ENCODE measurements at regions not wholly inside any gene's neighbourhood (a gene's known extent, or its start where the extent isn't known, plus 50 kb on each side); places are given as distances from the start of the nearest gene placed in this dataset.
A peak's percentile ranks its signal among the peaks of the same experiment; 100 is the strongest.

- TF ChIP-seq SUZ12 (IDR thresholded peaks at IDR 0.05; ENCODE audit: extremely low read depth, insufficient read depth, insufficient read length) = no peak
- no peak for TF ChIP-seq YY1 (IDR thresholded peaks at IDR 0.05; ENCODE audit: insufficient read depth, insufficient read length)
- TF ChIP-seq ZNF274 (IDR thresholded peaks at IDR 0.05; ENCODE audit: low read depth, low read length) = no peak
- no peak for DNase-seq (ENCODE audit: low read depth, low spot score)
- Histone ChIP-seq H3K36me3 (ENCODE audit: insufficient read depth, insufficient read length, low read length) (no peaks in the 10 kb centered on the region), H3K4me1 (ENCODE audit: insufficient read depth, insufficient read length) (peaks cover 3% of the 10 kb centered on the region), H3K9ac (ENCODE audit: insufficient read length, low read depth) (no peak overlapping the region), H3K27me3 (ENCODE audit: insufficient read depth, insufficient read length) (no peaks in the 10 kb centered on the region), H3K4me3 (ENCODE audit: insufficient read length, low read depth) (no peak overlapping the region), H3K9me3 (ENCODE audit: insufficient read depth, low read length) (no peaks in the 10 kb centered on the region; the same call in 1 of the 2 replicates)
Observed at GRCh38 chr4:148883435-148883834, 441.2 kb upstream of the NR3C2 start.

- Histone ChIP-seq H3K4me1 (ENCODE audit: insufficient read depth, insufficient read length) (peaks cover 3% of the 10 kb centered on the region), H3K9me3 (ENCODE audit: insufficient read depth, low read length) (no peaks in the 10 kb centered on the region; the same call in 1 of the 2 replicates), H3K4me3 (ENCODE audit: insufficient read length, low read depth) (no peak overlapping the region), H3K9ac (ENCODE audit: insufficient read length, low read depth) (no peak overlapping the region), H3K27me3 (ENCODE audit: insufficient read depth, insufficient read length) (no peaks in the 10 kb centered on the region), H3K36me3 (ENCODE audit: insufficient read depth, insufficient read length, low read length) (no peaks in the 10 kb centered on the region)
- peak; percentile 56 for DNase-seq (ENCODE audit: low read depth, low spot score)
- TF ChIP-seq ZNF274 (IDR thresholded peaks at IDR 0.05; ENCODE audit: low read depth, low read length) (no peak), SUZ12 (IDR thresholded peaks at IDR 0.05; ENCODE audit: extremely low read depth, insufficient read depth, insufficient read length) (no peak), YY1 (IDR thresholded peaks at IDR 0.05; ENCODE audit: insufficient read depth, insufficient read length) (no peak)
Observed at GRCh38 chr4:148881860-148882643, 439.8 kb upstream of the NR3C2 start.

GRCh38 chr4:148874331-148874730 is 432.1 kb upstream of the NR3C2 start:
- H3K4me1 ChIP-seq (ENCODE audit: insufficient read depth, insufficient read length) = no peaks in the 10 kb centered on the region
- DNase-seq (ENCODE audit: low read depth, low spot score) = no peak
- H3K9ac ChIP-seq (ENCODE audit: insufficient read length, low read depth) = no peak overlapping the region
- H3K36me3 ChIP-seq (ENCODE audit: insufficient read depth, insufficient read length, low read length) = no peaks in the 10 kb centered on the region
- no peak for TF ChIP-seq YY1 (IDR thresholded peaks at IDR 0.05; ENCODE audit: insufficient read depth, insufficient read length)
- TF ChIP-seq ZNF274 (IDR thresholded peaks at IDR 0.05; ENCODE audit: low read depth, low read length) = no peak
- no peaks in the 10 kb centered on the region for H3K9me3 ChIP-seq (ENCODE audit: insufficient read depth, low read length)
- H3K4me3 ChIP-seq (ENCODE audit: insufficient read length, low read depth) = no peak overlapping the region
- no peaks in the 10 kb centered on the region for H3K27me3 ChIP-seq (ENCODE audit: insufficient read depth, insufficient read length)

- Histone ChIP-seq H3K9ac (ENCODE audit: insufficient read length, low read depth) (no peak overlapping the region), H3K4me1 (ENCODE audit: insufficient read depth, insufficient read length) (no peaks in the 10 kb centered on the region), H3K27me3 (ENCODE audit: insufficient read depth, insufficient read length) (no peaks in the 10 kb centered on the region), H3K9me3 (ENCODE audit: insufficient read depth, low read length) (no peaks in the 10 kb centered on the region), H3K36me3 (ENCODE audit: insufficient read depth, insufficient read length, low read length) (no peaks in the 10 kb centered on the region), H3K4me3 (ENCODE audit: insufficient read length, low read depth) (no peak overlapping the region)
- DNase-seq (ENCODE audit: low read depth, low spot score) = no peak
- no peak for TF ChIP-seq YY1 (IDR thresholded peaks at IDR 0.05; ENCODE audit: insufficient read depth, insufficient read length)
- no peak for TF ChIP-seq SUZ12 (IDR thresholded peaks at IDR 0.05; ENCODE audit: extremely low read depth, insufficient read depth, insufficient read length)
- TF ChIP-seq ZNF274 (IDR thresholded peaks at IDR 0.05; ENCODE audit: low read depth, low read length) = no peak
Observed at GRCh38 chr4:148868191-148868590, 426.0 kb upstream of the NR3C2 start.

GRCh38 chr4:148866666-148867065 is 424.5 kb upstream of the NR3C2 start:
- no peaks in the 10 kb centered on the region for H3K4me1 ChIP-seq (ENCODE audit: insufficient read depth, insufficient read length)
- no peak overlapping the region for H3K4me3 ChIP-seq (ENCODE audit: insufficient read length, low read depth)
- no peak for DNase-seq (ENCODE audit: low read depth, low spot score)
- no peak for TF ChIP-seq ZNF274 (IDR thresholded peaks at IDR 0.05; ENCODE audit: low read depth, low read length)
- no peak for TF ChIP-seq SUZ12 (IDR thresholded peaks at IDR 0.05; ENCODE audit: extremely low read depth, insufficient read depth, insufficient read length)
- TF ChIP-seq YY1 (IDR thresholded peaks at IDR 0.05; ENCODE audit: insufficient read depth, insufficient read length) = no peak
- H3K36me3 ChIP-seq (ENCODE audit: insufficient read depth, insufficient read length, low read length) = no peaks in the 10 kb centered on the region
- H3K9ac ChIP-seq (ENCODE audit: insufficient read length, low read depth) = no peak overlapping the region
- no peaks in the 10 kb centered on the region for H3K27me3 ChIP-seq (ENCODE audit: insufficient read depth, insufficient read length)
- no peaks in the 10 kb centered on the region for H3K9me3 ChIP-seq (ENCODE audit: insufficient read depth, low read length)

GRCh38 chr4:148857973-148858534 is 415.8 kb upstream of the NR3C2 start:
- H3K9ac ChIP-seq (ENCODE audit: insufficient read length, low read depth) = no peak overlapping the region
- H3K36me3 ChIP-seq (ENCODE audit: insufficient read depth, insufficient read length, low read length) = no peaks in the 10 kb centered on the region
- DNase-seq (ENCODE audit: low read depth, low spot score) = no peak
- H3K4me3 ChIP-seq (ENCODE audit: insufficient read length, low read depth) = no peak overlapping the region
- H3K27me3 ChIP-seq (ENCODE audit: insufficient read depth, insufficient read length) = no peaks in the 10 kb centered on the region
- no peak for TF ChIP-seq SUZ12 (IDR thresholded peaks at IDR 0.05; ENCODE audit: extremely low read depth, insufficient read depth, insufficient read length)
- no peak for TF ChIP-seq YY1 (IDR thresholded peaks at IDR 0.05; ENCODE audit: insufficient read depth, insufficient read length)
- H3K9me3 ChIP-seq (ENCODE audit: insufficient read depth, low read length) = no peaks in the 10 kb centered on the region
- no peaks in the 10 kb centered on the region for H3K4me1 ChIP-seq (ENCODE audit: insufficient read depth, insufficient read length)

GRCh38 chr4:148857239-148857972 is 415.2 kb upstream of the NR3C2 start:
- no peak overlapping the region for H3K9ac ChIP-seq (ENCODE audit: insufficient read length, low read depth)
- TF ChIP-seq SUZ12 (IDR thresholded peaks at IDR 0.05; ENCODE audit: extremely low read depth, insufficient read depth, insufficient read length) = no peak
- no peak for TF ChIP-seq ZNF274 (IDR thresholded peaks at IDR 0.05; ENCODE audit: low read depth, low read length)
- TF ChIP-seq YY1 (IDR thresholded peaks at IDR 0.05; ENCODE audit: insufficient read depth, insufficient read length) = no peak
- H3K27me3 ChIP-seq (ENCODE audit: insufficient read depth, insufficient read length) = no peaks in the 10 kb centered on the region
- H3K9me3 ChIP-seq (ENCODE audit: insufficient read depth, low read length) = no peaks in the 10 kb centered on the region
- no peak for DNase-seq (ENCODE audit: low read depth, low spot score)
- no peaks in the 10 kb centered on the region for H3K4me1 ChIP-seq (ENCODE audit: insufficient read depth, insufficient read length)
- no peak overlapping the region for H3K4me3 ChIP-seq (ENCODE audit: insufficient read length, low read depth)
- H3K36me3 ChIP-seq (ENCODE audit: insufficient read depth, insufficient read length, low read length) = no peaks in the 10 kb centered on the region

Measured in NT2/D1 (cell line).